ENCODE measurements at regions not wholly inside any gene's neighbourhood (a gene's known extent, or its start where the extent isn't known, plus 50 kb on each side); places are given as distances from the start of the nearest gene placed in this dataset.

DNA sequence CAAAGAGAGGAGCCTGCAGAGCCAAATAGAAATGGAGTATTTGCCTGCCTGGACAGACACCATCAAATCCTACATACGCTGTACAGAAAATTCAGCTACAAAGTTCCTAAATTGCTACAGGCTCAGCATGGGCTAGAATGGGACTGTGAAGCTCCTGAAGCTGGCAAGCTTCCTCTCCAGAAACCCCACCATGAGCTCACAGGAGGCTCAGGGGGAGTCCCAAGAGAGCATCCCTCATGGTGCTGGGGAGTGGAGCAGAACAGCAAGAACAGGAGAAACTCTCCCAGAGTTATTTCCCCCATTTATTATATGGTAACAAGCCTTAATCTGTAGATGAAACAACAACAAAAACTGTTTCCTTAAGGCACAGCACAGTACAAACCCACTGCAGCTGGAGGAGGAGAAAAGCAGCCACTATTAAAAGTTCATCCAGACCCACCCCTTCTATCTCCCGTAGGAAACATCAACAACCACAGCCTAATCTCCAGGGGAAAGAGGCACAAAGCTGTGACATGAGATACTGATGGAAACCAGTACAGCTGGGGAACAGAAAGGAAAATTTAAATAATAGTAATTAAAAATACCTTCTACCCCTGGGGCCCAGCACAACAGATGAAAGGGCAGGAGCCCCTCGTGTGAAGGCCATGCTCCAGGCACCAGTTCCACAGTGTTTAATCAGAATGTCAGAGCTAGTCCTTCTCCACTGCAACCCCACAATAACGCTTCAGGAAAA lies 548.5 kb downstream of the MTRR start:
- H3K9me3 ChIP-seq (ENCODE audit: control insufficient read depth, low read length) = no peaks in the 10 kb centered on the region
- TF ChIP-seq, protein P1, sequence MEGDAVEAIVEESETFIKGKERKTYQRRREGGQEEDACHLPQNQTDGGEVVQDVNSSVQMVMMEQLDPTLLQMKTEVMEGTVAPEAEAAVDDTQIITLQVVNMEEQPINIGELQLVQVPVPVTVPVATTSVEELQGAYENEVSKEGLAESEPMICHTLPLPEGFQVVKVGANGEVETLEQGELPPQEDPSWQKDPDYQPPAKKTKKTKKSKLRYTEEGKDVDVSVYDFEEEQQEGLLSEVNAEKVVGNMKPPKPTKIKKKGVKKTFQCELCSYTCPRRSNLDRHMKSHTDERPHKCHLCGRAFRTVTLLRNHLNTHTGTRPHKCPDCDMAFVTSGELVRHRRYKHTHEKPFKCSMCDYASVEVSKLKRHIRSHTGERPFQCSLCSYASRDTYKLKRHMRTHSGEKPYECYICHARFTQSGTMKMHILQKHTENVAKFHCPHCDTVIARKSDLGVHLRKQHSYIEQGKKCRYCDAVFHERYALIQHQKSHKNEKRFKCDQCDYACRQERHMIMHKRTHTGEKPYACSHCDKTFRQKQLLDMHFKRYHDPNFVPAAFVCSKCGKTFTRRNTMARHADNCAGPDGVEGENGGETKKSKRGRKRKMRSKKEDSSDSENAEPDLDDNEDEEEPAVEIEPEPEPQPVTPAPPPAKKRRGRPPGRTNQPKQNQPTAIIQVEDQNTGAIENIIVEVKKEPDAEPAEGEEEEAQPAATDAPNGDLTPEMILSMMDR (IDR thresholded peaks at IDR 0.05) = no peak

DNA sequence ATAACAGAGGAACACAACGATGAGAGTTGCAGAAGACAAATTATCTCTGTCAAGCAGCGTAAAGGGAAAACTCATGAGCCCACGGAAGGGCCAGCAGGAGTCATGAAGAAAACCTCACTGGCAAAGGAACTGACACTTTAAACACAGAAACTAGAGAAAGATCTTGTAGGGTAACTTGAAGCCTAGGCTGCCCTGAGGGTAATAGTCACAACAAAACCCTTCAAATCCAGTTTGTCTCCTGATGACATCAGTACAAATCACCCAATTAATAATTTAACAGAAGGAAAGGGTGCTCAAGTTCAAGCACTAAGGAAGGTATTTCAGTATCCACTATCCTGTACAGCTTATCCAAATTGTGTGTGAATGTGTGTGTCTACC lies 549.1 kb downstream of the MTRR start:
- TF ChIP-seq, protein P1 (IDR thresholded peaks at IDR 0.05) = no peak
- Histone ChIP-seq H3K4me1 (no peaks in the 10 kb centered on the region), H2AFZ (no peak overlapping the region), H3K9ac (no peak overlapping the region), H3K27ac (no peak overlapping the region), H3K79me2 (no peaks in the 10 kb centered on the region), H3K9me3 (ENCODE audit: control insufficient read depth, low read length) (no peaks in the 10 kb centered on the region), H3K4me2 (ENCODE audit: low read length) (no peak overlapping the region), H3K36me3 (ENCODE audit: control insufficient read depth, insufficient read depth, low read length) (no peaks in the 10 kb centered on the region), H3K27me3 (ENCODE audit: control insufficient read depth, insufficient read depth, low read length) (no peaks in the 10 kb centered on the region), H3K4me3 (ENCODE audit: low read depth, low read length) (no peak overlapping the region)

More for the DNA sequence above, 548.5 kb downstream of the MTRR start:
- no peak overlapping the region for H3K27ac ChIP-seq
- no peaks in the 10 kb centered on the region for H3K27me3 ChIP-seq (ENCODE audit: control insufficient read depth, insufficient read depth, low read length)
- no peak overlapping the region for H3K4me3 ChIP-seq (ENCODE audit: low read depth, low read length)
- H3K9ac ChIP-seq = no peak overlapping the region
- no peaks in the 10 kb centered on the region for H3K36me3 ChIP-seq (ENCODE audit: control insufficient read depth, insufficient read depth, low read length)
- no peak overlapping the region for H2AFZ ChIP-seq
- H3K4me1 ChIP-seq = no peaks in the 10 kb centered on the region
- H3K4me2 ChIP-seq (ENCODE audit: low read length) = no peak overlapping the region
- no peaks in the 10 kb centered on the region for H3K79me2 ChIP-seq

DNA sequence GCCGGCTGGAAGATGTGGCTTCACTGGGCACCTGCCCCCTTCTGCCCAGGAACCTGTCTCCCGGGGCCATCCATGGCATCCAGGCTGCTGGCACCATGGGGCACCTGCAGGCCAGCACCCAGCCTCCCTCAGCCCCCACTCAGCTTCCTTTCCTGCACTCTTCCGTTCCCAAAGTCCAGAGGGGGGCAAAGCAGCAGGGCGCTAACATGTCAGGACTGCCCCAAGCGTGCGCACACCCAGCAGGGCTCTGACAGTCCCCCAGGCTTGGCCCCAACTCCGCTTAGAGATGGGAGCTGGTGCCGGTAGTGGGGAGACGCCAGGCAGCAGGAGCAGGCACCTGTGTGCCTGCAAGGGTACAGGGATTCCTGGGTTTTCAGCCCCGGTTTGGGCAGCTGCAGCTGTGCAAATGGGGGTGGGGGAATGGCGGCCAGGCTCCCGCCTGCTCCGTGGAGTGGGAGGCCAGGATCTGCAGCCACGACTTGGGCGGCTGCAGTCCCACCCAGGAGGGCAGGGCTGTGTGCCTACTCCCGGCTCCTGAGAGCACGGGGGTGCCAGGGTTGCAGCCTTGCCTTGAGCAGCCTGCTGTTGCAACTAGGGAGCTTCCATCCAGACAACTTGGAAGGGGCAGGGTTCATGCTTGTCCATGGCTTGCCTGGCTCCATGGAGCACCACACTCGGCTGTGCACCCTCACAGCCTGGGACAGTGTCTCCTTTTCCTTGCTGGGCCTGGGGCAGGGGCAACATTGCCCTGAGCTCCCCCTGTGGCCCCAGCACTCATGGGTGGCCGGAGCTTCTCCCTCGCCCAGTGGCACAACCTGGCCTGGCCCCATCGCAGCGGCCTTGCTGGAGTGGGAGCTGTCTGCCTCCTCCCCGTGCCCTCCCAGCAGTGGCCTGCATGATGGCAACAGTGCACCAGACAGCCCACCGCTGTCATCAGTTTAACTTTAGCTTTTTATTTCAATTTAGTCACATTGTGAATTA lies 561.1 kb downstream of the MTRR start:
- H3K27ac ChIP-seq = no peak overlapping the region
- no peak overlapping the region for H3K4me3 ChIP-seq (ENCODE audit: low read depth, low read length)
- no peak overlapping the region for H3K9ac ChIP-seq
- H2AFZ ChIP-seq = no peak overlapping the region
- TF ChIP-seq, protein P1 (IDR thresholded peaks at IDR 0.05) = no peak
- H3K79me2 ChIP-seq = no peaks in the 10 kb centered on the region
- H3K9me3 ChIP-seq (ENCODE audit: control insufficient read depth, low read length) = no peaks in the 10 kb centered on the region
- no peaks in the 10 kb centered on the region for H3K27me3 ChIP-seq (ENCODE audit: control insufficient read depth, insufficient read depth, low read length)
- H3K4me1 ChIP-seq = no peaks in the 10 kb centered on the region
- no peaks in the 10 kb centered on the region for H3K36me3 ChIP-seq (ENCODE audit: control insufficient read depth, insufficient read depth, low read length)
- H3K4me2 ChIP-seq (ENCODE audit: low read length) = no peak overlapping the region

DNA sequence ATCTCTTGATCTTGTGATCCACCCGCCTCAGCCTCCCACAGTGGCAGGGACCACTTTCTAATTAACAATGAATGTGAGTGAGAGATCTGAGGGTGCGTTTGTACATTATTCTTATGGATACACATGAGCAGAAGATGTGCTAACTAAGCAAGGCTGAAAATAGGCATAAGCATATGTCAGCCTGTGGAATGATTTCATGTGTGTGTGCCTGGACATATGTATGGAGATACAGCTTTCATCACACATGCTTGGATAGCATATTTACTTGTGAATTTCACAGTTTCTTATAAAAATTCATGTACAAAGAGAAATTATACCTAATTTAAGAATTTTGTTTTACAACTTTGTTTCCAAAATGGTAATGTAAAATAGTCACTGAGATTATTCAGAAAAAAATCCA lies 565.6 kb downstream of the MTRR start:
- TF ChIP-seq, protein P1 (IDR thresholded peaks at IDR 0.05) = no peak
- Histone ChIP-seq H3K79me2 (no peaks in the 10 kb centered on the region), H3K9me3 (ENCODE audit: control insufficient read depth, low read length) (no peaks in the 10 kb centered on the region), H3K27ac (no peak overlapping the region), H3K36me3 (ENCODE audit: control insufficient read depth, insufficient read depth, low read length) (no peaks in the 10 kb centered on the region), H3K9ac (no peak overlapping the region), H3K27me3 (ENCODE audit: control insufficient read depth, insufficient read depth, low read length) (no peaks in the 10 kb centered on the region), H2AFZ (no peak overlapping the region), H3K4me2 (ENCODE audit: low read length) (no peak overlapping the region), H3K4me1 (no peaks in the 10 kb centered on the region), H3K4me3 (ENCODE audit: low read depth, low read length) (no peak overlapping the region)

All from parathyroid adenoma (tissue), 2 donors.